OCI-LY7 (cell line): ENCODE measurements at regions not wholly inside any gene's neighbourhood (a gene's known extent, or its start where the extent isn't known, plus 50 kb on each side); places are given as distances from the start of the nearest gene placed in this dataset.

ENCODE experiments used
- CTCF ChIP-seq: fragments of 200-600 bp; sonication (generic); conservative IDR thresholded peaks from 2 replicates; pipeline ENCODE4 v1.5.1; 2014; ENCODE audit warnings: mild to moderate bottlenecking, antibody characterized with exemption, low read length, moderate library complexity, mixed read lengths
- EZH2phosphoT487 ChIP-seq: fragments of 200-600 bp; sonication (generic); IDR thresholded peaks from 2 replicates; pipeline ENCODE4 v1.6.1; 2018; ENCODE audit warnings: low read depth, borderline replicate concordance, mild to moderate bottlenecking, mixed run types, antibody characterized with exemption, low read length, moderate library complexity, mixed read lengths

DNA sequence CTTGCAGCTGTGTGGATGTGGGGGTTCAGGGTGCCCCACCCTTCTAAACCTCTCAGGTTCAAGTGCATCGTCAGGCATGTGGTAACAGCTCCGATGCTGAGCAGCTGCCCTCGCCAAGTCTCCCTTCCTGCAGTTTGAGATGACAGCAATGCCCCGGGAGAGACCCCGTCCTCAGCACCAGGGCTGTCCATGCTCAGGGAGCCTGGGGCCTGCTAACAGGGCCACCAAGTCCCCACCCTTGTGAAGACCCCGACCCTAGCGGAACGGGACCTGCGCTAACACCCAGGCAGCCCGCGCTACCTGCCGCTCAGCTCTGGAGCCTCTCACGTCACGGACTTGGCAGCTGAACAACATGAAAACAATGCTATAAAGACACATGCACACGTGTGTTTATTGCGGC lies 159.2 kb upstream of the C1orf174 start:
- TF ChIP-seq EZH2phosphoT487 (no peak), CTCF (no peak)
